ENCODE measurements at regions not wholly inside any gene's neighbourhood (a gene's known extent, or its start where the extent isn't known, plus 50 kb on each side); places are given as distances from the start of the nearest gene placed in this dataset.

DNA sequence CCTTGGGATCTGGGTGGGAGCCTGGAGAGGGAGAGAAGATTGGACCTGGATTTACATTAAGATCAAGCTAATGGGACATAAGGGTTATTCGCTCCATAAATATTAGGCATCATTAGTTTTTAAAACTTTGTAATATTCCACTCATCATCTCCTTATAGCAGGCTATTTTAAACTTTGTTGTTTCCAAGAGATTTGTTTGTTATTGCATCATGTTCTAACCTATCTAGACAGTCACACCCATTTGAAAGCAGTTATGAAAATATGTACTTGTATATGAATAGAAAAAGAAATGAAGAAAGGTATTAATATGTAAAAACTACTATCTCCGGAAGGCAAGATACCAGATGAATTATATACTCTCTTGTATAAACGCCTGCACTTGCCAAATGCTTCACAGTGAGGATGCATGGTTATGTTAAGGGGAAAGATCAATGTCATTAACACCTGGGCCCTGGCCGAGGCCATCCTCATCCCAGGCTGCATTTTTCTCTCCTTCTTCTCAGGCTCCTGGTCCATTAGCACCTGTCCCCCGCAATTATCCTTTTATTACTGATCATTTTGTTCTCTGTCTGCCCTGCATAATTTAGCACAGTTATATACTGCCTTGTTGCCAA, 468.2 kb downstream of the MATN1 start:
- no peak overlapping the region for H3K9ac ChIP-seq (ENCODE audit: low read depth in 1 of 2, low read length in 2 of 2)
- no peaks in the 10 kb centered on the region for H3K36me3 ChIP-seq (ENCODE audit: control insufficient read depth in 1 of 2, insufficient read depth in 2 of 2, low read length in 2 of 2)
- no peak overlapping the region for H3K4me3 ChIP-seq (ENCODE audit: low read depth in 1 of 2, low read length in 2 of 2)
- no peak overlapping the region for H3K27ac ChIP-seq (ENCODE audit: low read depth, low read length)
- peaks cover 0 to 9% of the 10 kb centered on the region in 2 donors for H3K27me3 ChIP-seq (ENCODE audit: control insufficient read depth in 1 of 2, insufficient read depth in 2 of 2, low read length in 2 of 2)
- no peaks in the 10 kb centered on the region for H3K9me3 ChIP-seq (ENCODE audit: control insufficient read depth in 1 of 2, low read length in 2 of 2)
- no peaks in the 10 kb centered on the region for H3K4me1 ChIP-seq (ENCODE audit: control insufficient read depth in 1 of 2, insufficient read depth in 2 of 2, low read length in 2 of 2)

GRCh38 chr1:30253807-30254440, 469.5 kb downstream of the MATN1 start:
- Histone ChIP-seq H3K4me1 (ENCODE audit: control insufficient read depth in 1 of 2, insufficient read depth in 2 of 2, low read length in 2 of 2) (no peaks in the 10 kb centered on the region), H3K27me3 (ENCODE audit: control insufficient read depth in 1 of 2, insufficient read depth in 2 of 2, low read length in 2 of 2) (peaks cover 0 to 6% of the 10 kb centered on the region in 2 donors), H3K36me3 (ENCODE audit: control insufficient read depth in 1 of 2, insufficient read depth in 2 of 2, low read length in 2 of 2) (no peaks in the 10 kb centered on the region), H3K4me3 (ENCODE audit: low read depth in 1 of 2, low read length in 2 of 2) (no peak overlapping the region), H3K9ac (ENCODE audit: low read depth in 1 of 2, low read length in 2 of 2) (no peak overlapping the region), H3K9me3 (ENCODE audit: control insufficient read depth in 1 of 2, low read length in 2 of 2) (no peaks in the 10 kb centered on the region), H3K27ac (ENCODE audit: low read depth, low read length) (no peak overlapping the region)

DNA sequence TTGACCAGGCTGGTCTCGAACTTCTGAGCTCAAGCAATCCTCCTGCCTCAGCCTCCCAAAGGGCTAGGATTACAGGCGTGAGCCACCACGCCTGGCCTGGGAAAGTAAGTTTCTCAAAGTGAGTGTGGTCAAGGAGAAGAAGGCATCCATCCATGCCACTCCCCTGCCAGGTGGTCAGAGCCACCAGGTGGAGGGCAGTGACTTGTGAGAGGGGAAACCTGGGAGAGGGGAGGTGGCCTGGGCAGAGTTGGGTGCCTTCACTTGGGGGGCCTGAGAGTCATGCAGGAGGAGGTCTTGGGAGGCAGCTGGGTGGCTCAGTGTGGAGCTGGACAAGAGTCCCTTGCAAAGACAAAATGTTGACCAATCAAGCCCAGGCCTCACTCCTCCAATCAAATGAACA, 470.0 kb downstream of the MATN1 start:
- peaks cover 0 to under 1% of the 10 kb centered on the region in 2 donors for H3K27me3 ChIP-seq (ENCODE audit: control insufficient read depth in 1 of 2, insufficient read depth in 2 of 2, low read length in 2 of 2)
- H3K27ac ChIP-seq (ENCODE audit: low read depth, low read length) = no peak overlapping the region
- H3K4me1 ChIP-seq (ENCODE audit: control insufficient read depth in 1 of 2, insufficient read depth in 2 of 2, low read length in 2 of 2) = no peaks in the 10 kb centered on the region
- H3K9me3 ChIP-seq (ENCODE audit: control insufficient read depth in 1 of 2, low read length in 2 of 2) = no peaks in the 10 kb centered on the region
- no peak overlapping the region for H3K4me3 ChIP-seq (ENCODE audit: low read depth in 1 of 2, low read length in 2 of 2)
- no peak overlapping the region for H3K9ac ChIP-seq (ENCODE audit: low read depth in 1 of 2, low read length in 2 of 2)
- no peaks in the 10 kb centered on the region for H3K36me3 ChIP-seq (ENCODE audit: control insufficient read depth in 1 of 2, insufficient read depth in 2 of 2, low read length in 2 of 2)

GRCh38 chr1:30250984-30251850, 472.2 kb downstream of the MATN1 start:
- H3K4me3 ChIP-seq (ENCODE audit: low read depth in 1 of 2, low read length in 2 of 2) = no peak overlapping the region
- H3K9ac ChIP-seq (ENCODE audit: low read depth in 1 of 2, low read length in 2 of 2) = no peak overlapping the region
- H3K9me3 ChIP-seq (ENCODE audit: control insufficient read depth in 1 of 2, low read length in 2 of 2) = no peaks in the 10 kb centered on the region
- H3K36me3 ChIP-seq (ENCODE audit: control insufficient read depth in 1 of 2, insufficient read depth in 2 of 2, low read length in 2 of 2) = no peaks in the 10 kb centered on the region
- H3K4me1 ChIP-seq (ENCODE audit: control insufficient read depth in 1 of 2, insufficient read depth in 2 of 2, low read length in 2 of 2) = no peaks in the 10 kb centered on the region
- no peak overlapping the region for H3K27ac ChIP-seq (ENCODE audit: low read depth, low read length)
- no peaks in the 10 kb centered on the region for H3K27me3 ChIP-seq (ENCODE audit: control insufficient read depth in 1 of 2, insufficient read depth in 2 of 2, low read length in 2 of 2)

- Histone ChIP-seq H3K9me3 (ENCODE audit: control insufficient read depth in 1 of 2, low read length in 2 of 2) (no peaks in the 10 kb centered on the region), H3K27me3 (ENCODE audit: control insufficient read depth in 1 of 2, insufficient read depth in 2 of 2, low read length in 2 of 2) (no peaks in the 10 kb centered on the region), H3K4me1 (ENCODE audit: control insufficient read depth in 1 of 2, insufficient read depth in 2 of 2, low read length in 2 of 2) (no peaks in the 10 kb centered on the region), H3K9ac (ENCODE audit: low read depth in 1 of 2, low read length in 2 of 2) (no peak overlapping the region), H3K4me3 (ENCODE audit: low read depth in 1 of 2, low read length in 2 of 2) (no peak overlapping the region), H3K27ac (ENCODE audit: low read depth, low read length) (no peak overlapping the region), H3K36me3 (ENCODE audit: control insufficient read depth in 1 of 2, insufficient read depth in 2 of 2, low read length in 2 of 2) (no peaks in the 10 kb centered on the region)
Measured at GRCh38 chr1:30250338-30250983, 472.9 kb downstream of the MATN1 start.

GRCh38 chr1:30249446-30250337, 473.7 kb downstream of the MATN1 start:
- H3K36me3 ChIP-seq (ENCODE audit: control insufficient read depth in 1 of 2, insufficient read depth in 2 of 2, low read length in 2 of 2) = no peaks in the 10 kb centered on the region
- no peak overlapping the region for H3K4me3 ChIP-seq (ENCODE audit: low read depth in 1 of 2, low read length in 2 of 2)
- no peaks in the 10 kb centered on the region for H3K4me1 ChIP-seq (ENCODE audit: control insufficient read depth in 1 of 2, insufficient read depth in 2 of 2, low read length in 2 of 2)
- H3K27ac ChIP-seq (ENCODE audit: low read depth, low read length) = no peak overlapping the region
- no peaks in the 10 kb centered on the region for H3K27me3 ChIP-seq (ENCODE audit: control insufficient read depth in 1 of 2, insufficient read depth in 2 of 2, low read length in 2 of 2)
- H3K9me3 ChIP-seq (ENCODE audit: control insufficient read depth in 1 of 2, low read length in 2 of 2) = no peaks in the 10 kb centered on the region
- H3K9ac ChIP-seq (ENCODE audit: low read depth in 1 of 2, low read length in 2 of 2) = no peak overlapping the region

- Histone ChIP-seq H3K27me3 (ENCODE audit: control insufficient read depth in 1 of 2, insufficient read depth in 2 of 2, low read length in 2 of 2) (no peaks in the 10 kb centered on the region), H3K4me1 (ENCODE audit: control insufficient read depth in 1 of 2, insufficient read depth in 2 of 2, low read length in 2 of 2) (no peaks in the 10 kb centered on the region), H3K9me3 (ENCODE audit: control insufficient read depth in 1 of 2, low read length in 2 of 2) (no peaks in the 10 kb centered on the region), H3K36me3 (ENCODE audit: control insufficient read depth in 1 of 2, insufficient read depth in 2 of 2, low read length in 2 of 2) (no peaks in the 10 kb centered on the region), H3K4me3 (ENCODE audit: low read depth in 1 of 2, low read length in 2 of 2) (no peak overlapping the region), H3K9ac (ENCODE audit: low read depth in 1 of 2, low read length in 2 of 2) (no peak overlapping the region), H3K27ac (ENCODE audit: low read depth, low read length) (no peak overlapping the region)
Measured at GRCh38 chr1:30248774-30249173, 474.6 kb downstream of the MATN1 start.

GRCh38 chr1:30248373-30248772, 475.0 kb downstream of the MATN1 start:
- H3K4me3 ChIP-seq (ENCODE audit: low read depth in 1 of 2, low read length in 2 of 2) = no peak overlapping the region
- H3K4me1 ChIP-seq (ENCODE audit: control insufficient read depth in 1 of 2, insufficient read depth in 2 of 2, low read length in 2 of 2) = no peaks in the 10 kb centered on the region
- no peaks in the 10 kb centered on the region for H3K36me3 ChIP-seq (ENCODE audit: control insufficient read depth in 1 of 2, insufficient read depth in 2 of 2, low read length in 2 of 2)
- H3K27ac ChIP-seq (ENCODE audit: low read depth, low read length) = no peak overlapping the region
- H3K27me3 ChIP-seq (ENCODE audit: control insufficient read depth in 1 of 2, insufficient read depth in 2 of 2, low read length in 2 of 2) = peaks cover 0 to 3% of the 10 kb centered on the region in 2 donors
- no peaks in the 10 kb centered on the region for H3K9me3 ChIP-seq (ENCODE audit: control insufficient read depth in 1 of 2, low read length in 2 of 2)
- no peak overlapping the region for H3K9ac ChIP-seq (ENCODE audit: low read depth in 1 of 2, low read length in 2 of 2)

DNA sequence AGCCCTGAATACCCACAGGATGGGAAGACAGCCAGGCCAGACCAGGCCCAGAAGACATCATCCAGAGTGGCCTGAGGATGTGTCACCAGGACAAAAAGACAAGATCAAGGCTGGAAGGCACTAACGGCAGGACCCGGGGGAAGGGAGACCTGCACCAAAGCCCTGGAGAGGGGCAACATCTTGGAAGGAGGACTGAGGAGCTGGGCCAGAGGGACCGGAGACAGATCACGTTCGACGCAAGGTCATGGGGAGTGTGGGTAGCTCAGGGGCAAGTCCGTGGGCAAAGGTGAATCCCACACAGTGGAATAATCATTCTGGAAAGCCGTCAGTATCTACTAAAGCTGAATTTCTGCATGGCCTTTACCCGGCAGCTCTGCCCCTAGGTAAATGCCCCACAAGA, 478.6 kb downstream of the MATN1 start:
- Histone ChIP-seq H3K9ac (ENCODE audit: low read depth in 1 of 2, low read length in 2 of 2) (no peak overlapping the region), H3K4me3 (ENCODE audit: low read depth in 1 of 2, low read length in 2 of 2) (no peak overlapping the region), H3K27ac (ENCODE audit: low read depth, low read length) (no peak overlapping the region), H3K27me3 (ENCODE audit: control insufficient read depth in 1 of 2, insufficient read depth in 2 of 2, low read length in 2 of 2) (peaks cover 2 to 8% of the 10 kb centered on the region in 2 donors), H3K4me1 (ENCODE audit: control insufficient read depth in 1 of 2, insufficient read depth in 2 of 2, low read length in 2 of 2) (no peaks in the 10 kb centered on the region), H3K9me3 (ENCODE audit: control insufficient read depth in 1 of 2, low read length in 2 of 2) (no peaks in the 10 kb centered on the region), H3K36me3 (ENCODE audit: control insufficient read depth in 1 of 2, insufficient read depth in 2 of 2, low read length in 2 of 2) (no peaks in the 10 kb centered on the region)

Data from duodenal mucosa (tissue), 2 donors.